Neural cell (in vitro differentiated cells): ENCODE measurements at regions not wholly inside any gene's neighbourhood (a gene's known extent, or its start where the extent isn't known, plus 50 kb on each side); places are given as distances from the start of the nearest gene placed in this dataset.

ENCODE experiments used
- EZH2 ChIP-seq: fragments of 200-600, 300-800 bp; shearing (Covaris generic), sonication (generic); IDR thresholded peaks from 2 replicates; pipeline ENCODE4 v1.6.1; 2014; ENCODE audit warnings: antibody characterized with exemption, low read length, borderline replicate concordance, mild to moderate bottlenecking; ENCODE audit not compliant: insufficient read depth, poor library complexity, severe bottlenecking
- MXI1 ChIP-seq: fragments of 450-650 bp; conservative IDR thresholded peaks from 2 replicates; pipeline ENCODE4 v1.6.1; 2014; ENCODE audit warnings: antibody characterized with exemption, mild to moderate bottlenecking; ENCODE audit not compliant: poor library complexity, severe bottlenecking
- POLR2AphosphoS5 ChIP-seq: IDR thresholded peaks from 2 replicates; pipeline ENCODE4 v1.6.1; 2012
- TAF1 ChIP-seq: IDR thresholded peaks from 2 replicates; pipeline ENCODE4 v1.6.1; 2012; ENCODE audit warnings: low read depth
- TF ChIP-seq, protein P1 (sequence below): fragments of 450-650 bp; IDR thresholded peaks from 2 replicates; pipeline ENCODE4 v1.5.1; 2014; ENCODE audit warnings: antibody characterized with exemption, mild to moderate bottlenecking, moderate library complexity; ENCODE audit not compliant: poor library complexity, severe bottlenecking
- TF ChIP-seq, protein P2 (sequence below): IDR thresholded peaks from 2 replicates; pipeline ENCODE4 v1.6.1; 2012; ENCODE audit warnings: borderline replicate concordance

DNA sequence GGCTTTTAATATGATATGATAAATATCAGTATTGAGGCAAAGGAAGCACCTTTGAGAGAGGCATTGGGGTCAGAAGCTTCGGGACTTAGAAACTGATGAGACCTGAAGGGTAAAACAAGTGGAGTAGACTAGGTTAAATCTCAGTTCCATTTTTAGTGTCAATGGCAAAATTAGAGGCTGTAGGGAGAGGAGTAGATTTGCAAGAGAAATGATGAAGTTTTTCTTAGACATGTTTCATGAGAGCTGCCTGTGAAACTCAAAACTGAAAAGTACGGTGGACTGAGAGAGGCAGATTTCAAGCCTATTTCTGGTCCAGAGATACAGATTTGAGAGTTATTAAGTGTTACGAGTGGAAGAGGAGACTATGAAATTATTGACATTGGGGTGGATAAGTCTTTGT lies 278.5 kb downstream of the TAF11L14 start:
- TF ChIP-seq, protein P1, sequence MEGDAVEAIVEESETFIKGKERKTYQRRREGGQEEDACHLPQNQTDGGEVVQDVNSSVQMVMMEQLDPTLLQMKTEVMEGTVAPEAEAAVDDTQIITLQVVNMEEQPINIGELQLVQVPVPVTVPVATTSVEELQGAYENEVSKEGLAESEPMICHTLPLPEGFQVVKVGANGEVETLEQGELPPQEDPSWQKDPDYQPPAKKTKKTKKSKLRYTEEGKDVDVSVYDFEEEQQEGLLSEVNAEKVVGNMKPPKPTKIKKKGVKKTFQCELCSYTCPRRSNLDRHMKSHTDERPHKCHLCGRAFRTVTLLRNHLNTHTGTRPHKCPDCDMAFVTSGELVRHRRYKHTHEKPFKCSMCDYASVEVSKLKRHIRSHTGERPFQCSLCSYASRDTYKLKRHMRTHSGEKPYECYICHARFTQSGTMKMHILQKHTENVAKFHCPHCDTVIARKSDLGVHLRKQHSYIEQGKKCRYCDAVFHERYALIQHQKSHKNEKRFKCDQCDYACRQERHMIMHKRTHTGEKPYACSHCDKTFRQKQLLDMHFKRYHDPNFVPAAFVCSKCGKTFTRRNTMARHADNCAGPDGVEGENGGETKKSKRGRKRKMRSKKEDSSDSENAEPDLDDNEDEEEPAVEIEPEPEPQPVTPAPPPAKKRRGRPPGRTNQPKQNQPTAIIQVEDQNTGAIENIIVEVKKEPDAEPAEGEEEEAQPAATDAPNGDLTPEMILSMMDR, result no peak
- TF ChIP-seq EZH2 (no peak), TAF1 (no peak), MXI1 (no peak), POLR2AphosphoS5 (no peak)
- TF ChIP-seq, protein P2, sequence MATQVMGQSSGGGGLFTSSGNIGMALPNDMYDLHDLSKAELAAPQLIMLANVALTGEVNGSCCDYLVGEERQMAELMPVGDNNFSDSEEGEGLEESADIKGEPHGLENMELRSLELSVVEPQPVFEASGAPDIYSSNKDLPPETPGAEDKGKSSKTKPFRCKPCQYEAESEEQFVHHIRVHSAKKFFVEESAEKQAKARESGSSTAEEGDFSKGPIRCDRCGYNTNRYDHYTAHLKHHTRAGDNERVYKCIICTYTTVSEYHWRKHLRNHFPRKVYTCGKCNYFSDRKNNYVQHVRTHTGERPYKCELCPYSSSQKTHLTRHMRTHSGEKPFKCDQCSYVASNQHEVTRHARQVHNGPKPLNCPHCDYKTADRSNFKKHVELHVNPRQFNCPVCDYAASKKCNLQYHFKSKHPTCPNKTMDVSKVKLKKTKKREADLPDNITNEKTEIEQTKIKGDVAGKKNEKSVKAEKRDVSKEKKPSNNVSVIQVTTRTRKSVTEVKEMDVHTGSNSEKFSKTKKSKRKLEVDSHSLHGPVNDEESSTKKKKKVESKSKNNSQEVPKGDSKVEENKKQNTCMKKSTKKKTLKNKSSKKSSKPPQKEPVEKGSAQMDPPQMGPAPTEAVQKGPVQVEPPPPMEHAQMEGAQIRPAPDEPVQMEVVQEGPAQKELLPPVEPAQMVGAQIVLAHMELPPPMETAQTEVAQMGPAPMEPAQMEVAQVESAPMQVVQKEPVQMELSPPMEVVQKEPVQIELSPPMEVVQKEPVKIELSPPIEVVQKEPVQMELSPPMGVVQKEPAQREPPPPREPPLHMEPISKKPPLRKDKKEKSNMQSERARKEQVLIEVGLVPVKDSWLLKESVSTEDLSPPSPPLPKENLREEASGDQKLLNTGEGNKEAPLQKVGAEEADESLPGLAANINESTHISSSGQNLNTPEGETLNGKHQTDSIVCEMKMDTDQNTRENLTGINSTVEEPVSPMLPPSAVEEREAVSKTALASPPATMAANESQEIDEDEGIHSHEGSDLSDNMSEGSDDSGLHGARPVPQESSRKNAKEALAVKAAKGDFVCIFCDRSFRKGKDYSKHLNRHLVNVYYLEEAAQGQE, result no peak
